ENCODE measurements at regions not wholly inside any gene's neighbourhood (a gene's known extent, or its start where the extent isn't known, plus 50 kb on each side); places are given as distances from the start of the nearest gene placed in this dataset.

DNA sequence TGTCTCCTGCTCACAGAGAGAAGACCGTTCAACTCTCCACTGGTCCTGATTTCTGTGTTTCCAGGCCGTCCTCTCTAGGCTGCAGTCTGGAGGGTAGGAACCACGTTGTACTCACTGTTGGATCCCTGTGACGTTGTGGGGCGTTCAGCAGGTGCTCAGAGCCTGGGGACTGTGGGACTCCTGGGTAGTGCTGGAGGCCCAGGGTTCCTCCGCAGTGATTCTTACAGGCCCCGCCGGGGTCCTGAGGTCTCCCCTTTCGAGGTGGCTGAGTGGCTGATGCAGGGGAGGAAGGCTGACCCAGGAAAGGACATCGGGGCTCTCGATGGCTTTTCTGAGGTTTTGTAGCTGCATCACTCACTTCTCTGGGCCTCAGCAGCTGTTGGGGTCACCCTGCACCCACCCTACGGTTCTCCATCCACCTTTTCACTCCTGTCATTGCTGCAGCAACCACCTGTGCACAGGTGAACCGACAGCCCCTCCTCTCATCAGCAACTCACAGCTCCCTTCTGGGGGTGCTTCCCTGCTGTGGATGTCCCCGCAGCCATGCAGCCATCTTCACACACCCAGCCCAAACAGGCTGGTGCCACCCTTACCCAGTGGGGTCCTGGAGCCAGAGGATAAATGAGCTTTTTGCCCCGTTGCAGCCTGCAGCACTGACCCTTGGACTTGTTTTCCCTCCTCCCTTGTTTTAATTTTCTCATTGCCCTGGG is 169.6 kb upstream of the HDAC4 start:
- ChIA-PET POLR2A (no interaction called here), CTCF (interaction anchor here (0.6 kb wide), 1 partner anchor 597 kb away, joined by 3 read pairs; no protein-coding TSS in a partner anchor), RAD21 (ENCODE audit: unreplicated experiment) (no interaction called here), SMC1A (ENCODE audit: uncharacterized antibody, unreplicated experiment) (no interaction called here)
- FAIRE-seq (no peak), ATAC-seq (no peak), DNase-seq (ENCODE audit: low read depth, low spot score) (no peak)
- H4K20me1 ChIP-seq (ENCODE audit: control insufficient read depth, insufficient read depth), result no peaks in the 10 kb centered on the region
- no peak overlapping the region for H3K9ac ChIP-seq (ENCODE audit: control insufficient read depth, insufficient read depth, low read length)
- TF ChIP-seq BHLHE40 (IDR thresholded peaks at IDR 0.05; ENCODE audit: borderline replicate concordance in 1 of 2, low read depth in 2 of 2, low read length in 1 of 2) (no peak), ZZZ3 (IDR thresholded peaks at IDR 0.05; ENCODE audit: control insufficient read depth, insufficient read length, low read depth) (no peak), PAX5 (IDR thresholded peaks at IDR 0.05; ENCODE audit: borderline replicate concordance, low read depth, low read length) (no peak), YY1 (IDR thresholded peaks at IDR 0.05; ENCODE audit: low read depth, low read length) (no peak), MTA3 (IDR thresholded peaks at IDR 0.05; ENCODE audit: borderline replicate concordance, low read length) (no peak), NR2F1 (conservative IDR thresholded peaks at IDR 0.05) (no peak)
- TF ChIP-seq, protein P1, sequence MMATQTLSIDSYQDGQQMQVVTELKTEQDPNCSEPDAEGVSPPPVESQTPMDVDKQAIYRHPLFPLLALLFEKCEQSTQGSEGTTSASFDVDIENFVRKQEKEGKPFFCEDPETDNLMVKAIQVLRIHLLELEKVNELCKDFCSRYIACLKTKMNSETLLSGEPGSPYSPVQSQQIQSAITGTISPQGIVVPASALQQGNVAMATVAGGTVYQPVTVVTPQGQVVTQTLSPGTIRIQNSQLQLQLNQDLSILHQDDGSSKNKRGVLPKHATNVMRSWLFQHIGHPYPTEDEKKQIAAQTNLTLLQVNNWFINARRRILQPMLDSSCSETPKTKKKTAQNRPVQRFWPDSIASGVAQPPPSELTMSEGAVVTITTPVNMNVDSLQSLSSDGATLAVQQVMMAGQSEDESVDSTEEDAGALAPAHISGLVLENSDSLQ (IDR thresholded peaks at IDR 0.05), result no peak
- TF ChIP-seq, protein P2, sequence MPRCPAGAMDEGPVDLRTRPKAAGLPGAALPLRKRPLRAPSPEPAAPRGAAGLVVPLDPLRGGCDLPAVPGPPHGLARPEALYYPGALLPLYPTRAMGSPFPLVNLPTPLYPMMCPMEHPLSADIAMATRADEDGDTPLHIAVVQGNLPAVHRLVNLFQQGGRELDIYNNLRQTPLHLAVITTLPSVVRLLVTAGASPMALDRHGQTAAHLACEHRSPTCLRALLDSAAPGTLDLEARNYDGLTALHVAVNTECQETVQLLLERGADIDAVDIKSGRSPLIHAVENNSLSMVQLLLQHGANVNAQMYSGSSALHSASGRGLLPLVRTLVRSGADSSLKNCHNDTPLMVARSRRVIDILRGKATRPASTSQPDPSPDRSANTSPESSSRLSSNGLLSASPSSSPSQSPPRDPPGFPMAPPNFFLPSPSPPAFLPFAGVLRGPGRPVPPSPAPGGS (IDR thresholded peaks at IDR 0.05; ENCODE audit: borderline replicate concordance, insufficient read depth, low read depth, low read length, poor library complexity, severe bottlenecking), result no peak
- TF ChIP-seq, protein P3, sequence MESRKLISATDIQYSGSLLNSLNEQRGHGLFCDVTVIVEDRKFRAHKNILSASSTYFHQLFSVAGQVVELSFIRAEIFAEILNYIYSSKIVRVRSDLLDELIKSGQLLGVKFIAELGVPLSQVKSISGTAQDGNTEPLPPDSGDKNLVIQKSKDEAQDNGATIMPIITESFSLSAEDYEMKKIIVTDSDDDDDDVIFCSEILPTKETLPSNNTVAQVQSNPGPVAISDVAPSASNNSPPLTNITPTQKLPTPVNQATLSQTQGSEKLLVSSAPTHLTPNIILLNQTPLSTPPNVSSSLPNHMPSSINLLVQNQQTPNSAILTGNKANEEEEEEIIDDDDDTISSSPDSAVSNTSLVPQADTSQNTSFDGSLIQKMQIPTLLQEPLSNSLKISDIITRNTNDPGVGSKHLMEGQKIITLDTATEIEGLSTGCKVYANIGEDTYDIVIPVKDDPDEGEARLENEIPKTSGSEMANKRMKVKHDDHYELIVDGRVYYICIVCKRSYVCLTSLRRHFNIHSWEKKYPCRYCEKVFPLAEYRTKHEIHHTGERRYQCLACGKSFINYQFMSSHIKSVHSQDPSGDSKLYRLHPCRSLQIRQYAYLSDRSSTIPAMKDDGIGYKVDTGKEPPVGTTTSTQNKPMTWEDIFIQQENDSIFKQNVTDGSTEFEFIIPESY (IDR thresholded peaks at IDR 0.05), result no peak
- no peak overlapping the region for H3K27ac ChIP-seq (ENCODE audit: control insufficient read depth, insufficient read depth)
- intact Hi-C loops (cut with micrococcal nuclease; ENCODE audit: unreplicated experiment), result no loop called here
- peaks cover 0 to 2% of the 10 kb centered on the region in 2 experiments; a peak in 3 of 4 replicates for H3K27me3 ChIP-seq (replicated peaks in 1 of 2; ENCODE audit: control insufficient read depth in 2 of 2, insufficient read depth in 2 of 2, low read length in 1 of 2)
- no peak overlapping the region for H3K4me2 ChIP-seq (ENCODE audit: control insufficient read depth, insufficient read depth)
- no peak overlapping the region for H3K4me3 ChIP-seq
- no peaks in the 10 kb centered on the region for H3K4me1 ChIP-seq (ENCODE audit: control insufficient read depth, insufficient read depth, low read length)
- no peak overlapping the region for H2AFZ ChIP-seq (ENCODE audit: control insufficient read depth, low read depth, low read length)
- 9% methylated on average over 15 of the region's 15 CpGs for WGBS (ENCODE audit: insufficient coverage, insufficient replicate concordance, low lambda C conversion rate, missing lambda C conversion rate)
- in situ Hi-C loops (cut with MboI), result no loop called here
- H3K79me2 ChIP-seq (ENCODE audit: control insufficient read depth, insufficient read depth, low read length), result no peaks in the 10 kb centered on the region
- no peaks in the 10 kb centered on the region for H3K9me3 ChIP-seq (replicated peaks; ENCODE audit: control insufficient read depth, insufficient read depth, low read length)
- H3K36me3 ChIP-seq (ENCODE audit: control insufficient read depth in 2 of 2, insufficient read depth in 2 of 2, low read length in 1 of 2), result no peaks in the 10 kb centered on the region
- no TSS peak for BruUV-seq (replicated peaks)

All from GM12878 (cell line).